GM18867 (cell line): ENCODE measurements at regions not wholly inside any gene's neighbourhood (a gene's known extent, or its start where the extent isn't known, plus 50 kb on each side); places are given as distances from the start of the nearest gene placed in this dataset.
"Not testable (repeated sequence)": the region's sequence is repeated elsewhere in the genome, so short reads cannot be mapped to it uniquely, and the experiment has no call there.

ENCODE experiments used
- ATAC-seq: cut with Tn5 transposase; IDR thresholded peaks from one replicate; pipeline ENCODE4 v1.9.1; 2021; ENCODE audit warnings: mild to moderate bottlenecking, moderate library complexity; ENCODE audit not compliant: unreplicated experiment

DNA sequence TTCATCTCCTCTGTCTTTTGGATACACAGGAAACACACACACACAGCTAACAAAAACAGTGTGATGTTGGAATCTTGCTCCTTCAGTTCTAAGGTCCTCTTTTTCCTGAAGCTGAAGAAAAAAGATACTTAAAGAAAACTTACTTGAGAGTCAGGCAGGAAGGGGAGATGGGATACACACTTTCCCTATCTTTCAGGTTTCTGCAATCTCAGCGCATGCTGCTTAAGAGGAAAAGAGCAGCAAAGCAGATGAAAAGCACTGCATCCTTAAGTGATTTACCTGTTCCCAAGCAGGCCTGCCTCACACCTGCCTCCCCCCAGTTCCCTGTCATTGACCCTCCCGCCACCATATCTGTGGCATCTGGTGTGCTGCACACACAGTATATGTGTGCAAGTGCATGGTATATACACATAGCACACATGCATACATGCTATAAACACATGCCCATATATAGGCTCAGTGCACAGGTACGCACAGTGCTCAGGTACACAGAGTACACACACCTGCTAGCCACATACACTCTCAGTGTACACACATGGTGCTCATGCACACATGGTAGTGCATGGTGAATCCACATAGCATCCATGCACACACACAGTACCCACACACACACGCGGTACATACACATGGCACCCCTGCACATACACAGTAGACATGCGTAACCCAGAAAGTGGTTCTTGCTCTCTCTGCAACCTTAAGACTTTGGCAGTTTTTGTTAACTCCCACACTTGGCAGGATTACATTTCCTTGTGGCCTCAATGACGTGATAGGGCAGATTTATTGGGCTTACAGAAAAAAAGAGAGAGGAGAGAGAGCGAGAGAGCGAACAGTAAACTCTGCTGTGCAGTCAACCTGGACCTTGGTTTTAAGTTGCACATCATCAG is 166.9 kb downstream of the TOMM20 start:
- ATAC-seq: no peak

DNA sequence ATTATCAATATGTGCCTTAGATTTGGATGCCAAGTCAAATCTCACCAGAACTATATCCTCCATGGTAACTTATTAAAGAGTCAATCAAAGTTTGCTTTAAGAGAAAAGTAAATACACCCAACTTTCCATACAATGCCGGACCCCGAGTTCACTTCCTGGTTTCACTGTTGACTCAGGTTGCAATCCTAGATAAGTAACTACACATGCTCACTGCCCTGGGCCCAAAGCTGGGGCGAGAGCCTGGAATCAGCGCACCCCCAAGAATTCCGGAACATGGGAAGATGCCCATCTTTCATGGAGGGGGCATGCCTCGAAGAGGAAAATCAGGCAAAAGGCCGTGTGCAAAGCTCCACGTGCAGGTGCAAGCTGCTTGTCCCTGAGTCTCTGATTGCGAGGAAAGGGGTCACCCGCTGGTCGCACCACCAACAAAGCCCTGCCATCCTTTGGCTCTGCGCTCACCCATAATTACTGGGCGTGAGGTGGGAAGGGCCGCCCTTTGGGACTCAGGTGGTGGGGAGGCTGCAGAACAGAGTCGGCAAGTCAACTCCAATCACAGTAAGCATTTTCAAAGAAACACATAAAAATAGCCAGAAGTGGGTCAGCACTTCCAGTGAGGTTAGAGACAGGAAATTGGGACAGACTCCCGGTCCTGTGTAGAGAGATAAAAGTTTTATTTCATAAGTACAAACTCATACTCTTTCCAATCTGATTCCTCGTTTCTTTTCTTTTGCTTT is 167.7 kb downstream of the TOMM20 start:
- ATAC-seq: no peak

DNA sequence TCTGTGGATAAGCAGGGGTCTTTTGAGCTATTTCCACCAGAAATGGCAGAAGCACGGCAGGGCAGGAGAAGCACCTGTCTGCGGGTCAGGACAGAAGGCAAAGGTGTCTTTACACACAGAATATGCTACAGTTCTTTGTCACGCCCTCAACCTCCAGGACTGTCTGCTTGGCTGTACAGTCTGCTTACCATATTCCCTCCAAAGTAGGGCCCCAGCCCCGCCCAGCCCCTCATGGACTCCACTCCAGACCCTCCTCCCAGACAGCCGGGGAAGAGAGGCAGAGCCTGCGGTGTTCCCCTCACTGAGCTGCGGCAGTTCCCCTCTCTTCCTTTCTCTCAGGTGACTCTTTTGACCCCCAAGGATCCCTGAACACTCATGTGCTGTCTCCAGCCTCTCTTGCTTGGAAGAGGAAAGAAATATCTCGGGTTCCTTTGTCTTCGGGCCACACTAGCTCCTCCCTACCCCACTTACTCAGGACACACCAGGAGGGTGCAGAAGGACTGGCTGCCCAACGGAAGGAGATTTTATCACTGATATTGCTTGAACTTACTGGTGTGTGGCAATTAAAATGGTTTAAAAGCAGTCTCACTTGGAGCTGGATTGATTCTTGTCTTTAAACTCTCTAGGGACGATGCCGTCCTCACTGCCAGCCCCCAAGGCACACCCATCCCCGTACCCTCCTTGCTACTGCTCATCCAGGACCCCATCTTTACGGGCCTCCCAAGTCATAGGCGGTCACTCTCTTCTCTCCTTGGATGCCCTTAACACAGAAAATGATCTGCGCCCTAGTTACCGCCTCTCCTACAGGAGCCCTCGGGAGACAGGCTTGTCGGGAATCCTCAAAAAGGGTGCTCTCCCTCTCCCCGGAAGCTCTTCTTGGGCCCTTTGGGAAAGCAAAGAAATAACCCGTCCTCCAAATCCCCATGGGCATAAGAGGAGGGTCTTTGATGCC is 169.7 kb downstream of the TOMM20 start:
- ATAC-seq: no peak

DNA sequence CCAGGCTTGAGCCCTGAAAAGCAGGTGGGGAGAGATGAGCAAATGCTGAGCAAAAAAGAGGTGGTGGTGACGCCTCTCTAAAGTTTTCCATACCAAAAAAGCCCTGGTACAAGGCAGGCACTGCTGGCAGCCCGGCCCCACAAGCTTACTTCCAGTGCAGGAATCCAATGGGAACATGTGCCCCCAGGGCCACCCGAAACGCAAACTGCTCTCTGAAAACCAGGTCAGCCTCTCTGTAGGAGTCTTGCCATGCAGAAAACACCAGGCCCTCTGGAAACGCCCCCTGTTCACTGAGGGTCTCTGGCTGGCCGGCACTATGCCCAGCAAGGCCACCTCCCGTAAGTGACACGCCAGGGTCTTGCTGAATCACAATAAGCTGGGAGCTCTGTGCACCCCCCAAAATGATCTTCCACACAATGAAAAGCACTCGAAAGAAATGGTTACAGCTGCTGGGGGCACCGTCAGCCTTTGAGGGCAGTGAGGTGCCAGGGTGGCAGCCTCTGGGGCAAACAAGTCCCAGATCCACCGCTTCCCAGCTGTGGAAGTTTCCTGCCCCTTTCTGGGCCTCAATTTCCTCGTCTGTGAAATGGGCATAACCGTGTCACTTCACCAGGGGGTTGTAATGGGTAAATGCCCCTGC is 170.5 kb downstream of the TOMM20 start:
- ATAC-seq: no peak

DNA sequence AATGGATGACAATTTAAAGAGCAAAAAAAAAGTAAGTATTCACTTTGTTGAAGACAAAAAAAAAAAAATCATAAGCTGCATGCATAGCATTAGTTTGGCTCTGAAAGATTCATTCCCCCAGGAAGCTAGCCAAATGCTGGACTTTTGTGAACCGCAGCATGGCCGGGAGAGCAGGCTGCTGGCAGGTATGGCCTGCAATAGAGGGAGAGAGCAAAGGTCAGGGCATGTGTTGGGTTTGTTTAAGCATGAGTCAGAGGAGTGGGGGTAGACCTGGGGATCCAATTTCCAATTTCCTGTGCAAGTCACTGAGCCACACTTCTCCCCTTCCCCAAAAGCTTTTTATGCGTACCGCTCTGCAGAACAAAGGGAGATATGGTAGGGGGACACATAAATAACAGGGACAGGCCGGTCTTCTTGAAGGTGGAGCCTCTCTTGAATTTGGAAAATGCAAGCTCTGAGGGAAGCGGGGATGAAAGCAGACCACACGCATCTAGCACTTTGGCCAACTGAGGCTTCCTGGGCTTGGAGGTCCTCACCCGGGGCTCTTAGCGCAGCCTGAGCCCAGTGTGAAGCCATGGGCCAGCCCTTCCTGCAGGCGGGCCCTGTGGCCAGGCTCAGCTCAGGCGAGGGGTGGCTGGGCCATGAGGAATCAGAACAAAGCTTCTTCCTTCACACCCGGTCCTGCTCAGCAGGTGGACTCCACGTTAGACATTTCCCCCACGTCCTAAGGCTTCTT is 171.1 kb downstream of the TOMM20 start:
- no peak for ATAC-seq

DNA sequence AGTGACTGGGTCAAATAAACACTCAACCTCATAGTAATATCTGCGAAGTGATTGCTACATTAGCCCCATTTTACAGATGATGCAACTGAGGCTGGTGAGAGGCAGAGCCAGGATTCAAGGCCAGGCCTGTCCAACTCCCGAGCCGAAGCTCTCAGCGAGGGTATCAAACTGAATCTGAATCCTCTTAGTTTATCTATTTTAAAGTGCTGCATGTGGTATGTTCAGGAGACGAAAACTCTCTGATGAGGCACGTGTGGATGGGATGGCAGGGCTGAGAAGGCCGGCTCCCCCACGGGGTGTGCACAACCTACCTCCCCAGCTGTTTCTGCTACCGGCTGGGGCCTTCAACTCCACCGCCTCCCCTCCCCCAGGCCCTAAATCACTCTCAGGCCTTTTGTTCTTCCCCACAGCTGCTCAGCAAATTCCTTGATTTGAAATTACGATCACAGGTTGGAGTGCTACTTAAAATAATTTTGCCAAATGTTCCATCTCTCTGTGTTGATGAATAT is 171.8 kb downstream of the TOMM20 start:
- ATAC-seq: no peak

DNA sequence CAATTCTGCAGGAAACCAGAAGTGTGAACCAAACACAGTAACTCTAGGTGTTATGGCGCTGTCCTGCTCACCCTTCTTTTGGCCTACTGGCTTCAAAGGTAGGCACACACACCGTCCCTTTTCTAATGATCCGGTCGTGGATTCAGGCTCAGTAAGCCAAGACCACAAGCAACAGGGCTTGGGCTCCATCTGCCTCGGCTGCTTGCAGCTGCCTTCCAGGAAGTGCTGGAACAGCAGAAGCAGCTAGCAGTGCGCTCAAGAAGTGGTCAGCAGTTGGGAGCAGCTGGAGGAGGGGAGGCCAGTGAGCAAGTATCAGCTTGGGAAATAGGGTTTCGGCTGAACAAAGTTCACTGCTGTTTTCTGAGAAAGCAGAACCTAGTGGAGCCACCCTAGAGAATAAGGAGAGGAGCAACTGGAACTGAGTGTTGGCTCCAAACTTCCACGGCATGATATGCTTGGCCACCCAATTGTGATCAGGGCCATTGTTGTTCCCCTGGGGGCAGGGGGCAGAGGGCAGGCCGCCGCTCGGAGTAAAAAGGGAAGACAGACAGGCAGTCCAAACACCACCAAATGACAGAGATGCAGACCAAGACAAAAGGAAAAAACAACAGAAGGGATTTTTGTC is 173.4 kb downstream of the TOMM20 start:
- ATAC-seq: no peak

DNA sequence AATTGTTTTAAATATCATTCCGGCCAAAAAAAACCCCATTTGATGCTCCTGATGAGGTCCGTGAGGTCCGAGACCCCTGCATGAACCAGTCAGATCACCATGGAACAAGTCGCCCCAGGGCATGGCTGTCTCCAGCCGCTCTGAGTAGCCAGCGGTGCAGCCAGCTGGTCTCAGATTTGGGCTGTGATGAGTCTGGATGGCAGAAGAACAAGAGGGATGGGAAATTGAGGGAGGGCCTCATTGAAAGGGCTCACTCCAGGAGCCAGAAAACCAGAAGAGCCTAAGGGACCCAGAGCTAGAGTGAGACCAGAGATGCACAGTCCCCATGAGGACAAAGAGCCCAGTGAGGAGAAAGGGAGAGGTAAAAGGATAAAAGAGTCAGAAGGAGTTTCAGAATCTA is 174.0 kb downstream of the TOMM20 start:
- no peak for ATAC-seq

DNA sequence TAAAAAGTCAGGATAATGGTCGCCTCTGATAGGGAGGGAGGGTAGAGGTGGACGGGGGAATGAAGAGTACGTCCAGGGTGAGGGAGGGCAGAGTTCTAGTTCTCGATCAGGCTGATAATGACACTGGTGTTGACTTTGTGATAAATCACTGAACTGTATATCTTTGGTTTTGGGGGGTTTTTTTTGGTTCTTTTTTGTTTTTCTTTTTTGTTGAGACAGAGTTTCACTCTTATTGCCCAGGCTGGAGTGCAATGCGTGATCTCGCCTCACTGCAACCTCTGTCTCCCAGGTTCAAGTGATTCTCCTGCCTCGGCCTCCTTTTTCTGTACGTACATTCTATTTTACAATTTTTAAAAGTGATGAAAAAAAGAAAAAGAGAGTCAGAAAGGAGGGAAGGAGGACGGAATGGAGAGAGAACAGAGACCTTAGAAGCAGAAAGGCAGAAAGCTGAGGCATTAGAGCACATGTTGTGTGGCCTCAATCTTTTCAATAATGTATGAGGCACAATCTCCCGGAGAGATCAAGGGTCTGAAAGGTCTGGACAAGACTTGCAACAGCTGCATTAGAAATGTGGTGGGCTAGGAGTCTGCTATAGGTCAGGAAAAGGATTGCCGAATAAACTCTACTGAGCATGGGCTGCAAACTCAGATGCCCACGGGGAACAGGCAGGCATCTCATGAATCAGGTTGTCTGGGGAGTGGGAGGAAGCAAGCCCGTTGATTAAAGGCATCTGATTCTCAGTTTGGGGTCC is 174.8 kb downstream of the TOMM20 start:
- ATAC-seq: no peak

DNA sequence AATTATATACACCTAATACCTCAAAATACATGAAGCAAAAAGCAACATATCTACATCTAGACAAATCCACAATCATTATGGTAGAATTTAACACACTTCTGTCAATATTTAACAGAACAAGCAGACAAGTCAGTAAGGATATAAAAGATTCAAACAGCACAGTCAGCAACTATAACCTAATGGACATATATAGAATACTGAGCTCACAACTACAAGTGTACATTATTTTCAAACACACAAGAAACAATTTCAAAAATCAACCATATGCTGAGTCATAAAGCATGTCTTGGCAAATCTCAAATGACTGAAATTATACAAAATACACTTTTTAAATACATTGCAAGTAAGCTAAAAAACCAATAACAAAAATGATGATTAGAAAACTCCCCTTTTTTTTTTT is 178.0 kb downstream of the TOMM20 start:
- no peak for ATAC-seq

DNA sequence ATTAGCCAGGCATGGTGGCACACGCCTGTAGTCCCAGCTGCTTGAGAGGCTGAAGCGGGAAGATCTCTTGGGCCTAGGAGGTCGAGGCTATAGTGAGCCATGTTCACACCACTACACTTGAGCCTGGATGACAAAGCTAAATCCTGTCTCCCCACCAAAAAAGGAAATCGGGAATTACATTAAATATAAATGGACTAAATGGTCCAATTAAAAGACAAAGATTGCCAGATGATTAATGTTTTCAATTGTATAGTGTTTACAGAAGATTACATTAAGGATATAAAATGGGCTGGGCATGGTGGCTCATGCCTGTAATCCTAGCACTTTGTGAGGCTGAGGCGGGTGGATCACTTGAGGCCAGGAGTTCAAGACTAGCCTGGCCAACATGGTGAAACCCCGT is 179.1 kb downstream of the TOMM20 start:
- not testable (repeated sequence) for ATAC-seq

DNA sequence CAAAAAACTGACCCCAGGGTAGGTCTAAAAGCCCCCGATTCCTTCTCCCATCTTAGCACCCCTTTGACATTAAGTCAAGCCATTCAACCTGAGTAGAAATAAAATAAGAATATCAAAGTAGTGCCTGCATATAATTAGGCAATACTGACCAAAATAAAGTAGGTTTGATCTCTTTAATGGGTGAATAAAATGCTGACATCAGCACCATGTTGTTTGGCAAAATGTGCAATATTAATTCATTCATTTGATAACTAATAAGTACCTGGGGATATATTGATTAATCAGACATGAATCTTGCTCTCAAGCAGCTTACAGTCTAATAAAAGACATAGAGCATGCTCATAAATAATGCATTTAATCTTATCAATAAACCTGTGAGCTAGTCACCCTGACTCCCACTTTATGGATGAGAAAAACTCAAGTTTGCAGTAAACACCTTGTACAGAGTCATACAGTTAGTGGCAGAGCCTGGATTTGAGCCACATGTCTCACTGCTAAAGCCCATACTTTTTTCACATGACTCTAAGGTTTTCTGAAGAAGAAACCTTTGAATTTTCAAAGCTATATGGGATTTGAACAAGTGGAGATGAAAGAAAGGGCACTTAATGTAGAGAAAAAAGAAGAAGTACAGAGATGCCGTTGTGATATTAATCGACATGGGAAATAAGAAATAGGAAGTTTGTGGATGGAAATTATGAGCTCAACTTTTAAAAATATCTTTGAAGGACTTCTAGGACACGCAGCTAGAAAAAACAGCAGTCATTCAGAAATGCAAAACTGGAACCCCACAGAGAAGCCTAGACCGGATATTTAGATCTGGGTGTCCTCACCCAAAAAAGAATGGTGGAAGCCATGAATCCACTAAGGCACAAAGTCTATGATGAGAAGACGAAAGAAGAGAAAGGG is 183.9 kb downstream of the TOMM20 start:
- ATAC-seq: no peak

DNA sequence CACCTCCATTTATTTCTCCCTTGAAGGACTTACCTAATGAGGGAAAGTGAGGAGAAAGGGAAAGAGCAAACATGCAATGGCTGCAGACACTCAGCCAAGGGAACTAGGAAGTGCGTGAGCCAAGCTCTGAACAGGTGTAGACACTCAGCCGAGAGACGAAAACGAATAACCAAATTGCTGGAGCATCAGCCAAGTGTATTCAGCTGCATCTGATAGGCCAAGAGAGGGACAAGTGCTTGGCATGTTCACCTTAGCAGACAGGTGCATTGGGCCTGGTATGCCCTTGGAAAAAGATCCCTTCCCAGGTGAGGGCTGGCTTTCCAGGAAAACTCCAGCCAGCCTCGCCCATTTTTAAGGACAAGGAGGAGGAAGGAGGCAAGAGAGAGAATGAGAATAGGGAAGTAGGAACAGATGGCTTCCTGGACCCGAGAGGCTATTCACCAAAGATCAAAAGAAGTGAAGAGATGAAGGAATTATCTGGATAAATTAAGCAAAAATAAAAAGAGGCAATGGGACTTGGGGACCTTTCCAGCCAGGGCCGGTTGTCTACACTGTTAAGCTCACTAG is 184.7 kb downstream of the TOMM20 start:
- no peak for ATAC-seq

DNA sequence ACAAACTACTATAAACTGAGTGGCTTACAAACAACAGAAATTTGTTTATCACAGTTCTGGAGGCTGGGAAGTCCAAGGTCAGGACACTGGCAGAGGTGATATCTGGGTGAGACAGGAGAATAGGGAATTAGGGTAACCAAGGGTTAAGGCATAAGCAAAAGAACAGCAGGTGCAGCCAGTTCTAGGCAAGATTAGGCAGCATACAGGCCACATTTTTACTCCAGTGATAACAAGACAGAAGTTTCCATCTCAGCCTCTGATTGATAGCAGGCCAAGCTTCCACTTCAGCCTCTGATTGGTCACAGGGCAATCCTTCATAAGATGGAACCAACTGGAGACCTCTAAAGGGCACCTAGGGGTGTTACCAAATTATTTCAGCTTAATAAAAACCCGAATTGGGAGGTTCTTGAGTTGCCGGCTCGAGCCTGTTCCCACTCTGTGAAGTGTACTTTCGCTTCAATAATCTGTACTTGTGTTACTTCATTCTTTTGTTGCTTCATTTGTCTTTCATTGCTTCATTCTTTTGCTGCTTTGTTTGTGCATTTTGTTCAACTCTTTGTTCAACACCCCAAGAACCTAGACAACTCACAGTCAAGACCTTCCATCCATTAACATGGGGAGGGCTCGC is 185.6 kb downstream of the TOMM20 start:
- no peak for ATAC-seq

DNA sequence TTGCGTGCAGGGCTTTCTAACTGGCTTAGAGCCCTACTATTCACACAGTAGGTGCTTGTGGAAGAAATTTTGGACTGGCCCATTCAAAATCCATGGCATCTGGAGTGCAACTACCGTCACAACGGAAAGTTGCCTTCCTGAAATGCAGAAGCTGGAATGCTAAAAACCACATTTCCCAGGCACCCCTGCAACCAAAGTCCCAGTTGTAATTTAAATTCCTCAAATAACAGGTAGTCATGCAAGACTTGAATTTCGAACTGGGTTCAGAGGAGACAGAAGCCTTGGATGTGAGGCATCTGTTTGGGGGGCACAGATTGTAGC is 186.7 kb downstream of the TOMM20 start:
- ATAC-seq: no peak

DNA sequence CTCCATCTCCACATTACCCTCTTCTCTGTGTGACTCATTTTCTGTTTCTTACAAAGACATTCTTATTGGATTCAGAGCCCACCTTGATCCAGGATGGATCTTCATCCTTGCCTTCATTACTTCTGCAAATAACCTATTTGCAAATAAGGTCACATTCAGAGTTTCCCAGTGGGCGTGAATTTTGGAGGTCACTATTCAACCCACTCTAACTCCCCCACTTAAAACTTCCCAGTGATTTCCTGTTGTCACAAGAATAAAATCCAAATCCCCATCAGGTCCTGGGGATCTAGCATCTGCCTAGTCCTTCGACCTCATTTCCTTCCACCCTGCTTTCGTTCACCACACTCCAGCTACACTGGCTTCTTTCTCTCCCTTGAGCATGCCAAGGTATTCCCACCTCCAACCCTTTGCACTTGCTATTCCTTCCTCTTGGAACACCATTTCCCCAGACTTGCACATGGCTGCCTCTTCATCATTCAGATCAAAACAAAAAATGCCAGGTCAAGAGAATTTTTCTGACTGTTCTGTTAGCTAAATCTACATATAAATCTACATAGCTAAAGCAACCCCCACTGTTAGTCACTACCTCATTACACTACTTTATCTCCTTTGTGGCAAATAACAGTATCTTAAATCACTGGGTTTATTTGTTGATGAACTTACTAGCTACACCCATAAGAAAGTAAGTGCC is 187.2 kb downstream of the TOMM20 start:
- no peak for ATAC-seq
